Uterus (tissue), 2 donors: ENCODE measurements at regions not wholly inside any gene's neighbourhood (a gene's known extent, or its start where the extent isn't known, plus 50 kb on each side); places are given as distances from the start of the nearest gene placed in this dataset.

ENCODE experiments used
- POLR2A ChIP-seq, 2 donors: fragments of 450-650 bp; IDR thresholded peaks; one replicate each; pipeline ENCODE4 v1.6.1; 2016; ENCODE audit warnings: antibody characterized with exemption in 2 of 2, mild to moderate bottlenecking in 1 of 2, moderate library complexity in 1 of 2
- TF ChIP-seq, protein P1 (sequence below), 4 experiments: fragments of 200-600 bp in 2 of 4; fragments of 450-650 bp in 2 of 4; sonication (generic) in 2 of 4; IDR thresholded peaks; one replicate each; pipeline ENCODE4 v1.5.1; 2016 to 2019; ENCODE audit warnings: antibody characterized with exemption in 4 of 4, mild to moderate bottlenecking in 2 of 4, moderate library complexity in 1 of 4

DNA sequence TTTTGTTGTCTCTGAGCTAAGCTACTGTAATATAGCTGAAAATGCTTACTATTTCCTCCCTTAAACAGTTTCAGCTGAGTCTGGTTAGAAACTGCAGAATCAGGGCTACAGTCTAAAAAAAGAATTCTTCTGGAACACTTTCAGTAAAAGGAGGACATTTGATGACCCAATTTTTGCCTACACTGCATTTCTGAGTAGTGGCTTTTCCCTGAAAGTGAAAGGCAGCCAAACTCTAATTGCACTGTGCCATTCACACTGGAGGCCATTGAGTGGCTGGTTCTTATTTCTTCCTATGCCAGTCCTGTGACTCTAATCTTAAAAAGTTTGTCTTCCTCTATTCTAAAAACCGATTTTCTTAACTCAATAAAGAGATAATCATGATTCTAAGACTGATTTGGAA lies 526.0 kb downstream of the CFAP47 start:
- TF ChIP-seq, protein P1, sequence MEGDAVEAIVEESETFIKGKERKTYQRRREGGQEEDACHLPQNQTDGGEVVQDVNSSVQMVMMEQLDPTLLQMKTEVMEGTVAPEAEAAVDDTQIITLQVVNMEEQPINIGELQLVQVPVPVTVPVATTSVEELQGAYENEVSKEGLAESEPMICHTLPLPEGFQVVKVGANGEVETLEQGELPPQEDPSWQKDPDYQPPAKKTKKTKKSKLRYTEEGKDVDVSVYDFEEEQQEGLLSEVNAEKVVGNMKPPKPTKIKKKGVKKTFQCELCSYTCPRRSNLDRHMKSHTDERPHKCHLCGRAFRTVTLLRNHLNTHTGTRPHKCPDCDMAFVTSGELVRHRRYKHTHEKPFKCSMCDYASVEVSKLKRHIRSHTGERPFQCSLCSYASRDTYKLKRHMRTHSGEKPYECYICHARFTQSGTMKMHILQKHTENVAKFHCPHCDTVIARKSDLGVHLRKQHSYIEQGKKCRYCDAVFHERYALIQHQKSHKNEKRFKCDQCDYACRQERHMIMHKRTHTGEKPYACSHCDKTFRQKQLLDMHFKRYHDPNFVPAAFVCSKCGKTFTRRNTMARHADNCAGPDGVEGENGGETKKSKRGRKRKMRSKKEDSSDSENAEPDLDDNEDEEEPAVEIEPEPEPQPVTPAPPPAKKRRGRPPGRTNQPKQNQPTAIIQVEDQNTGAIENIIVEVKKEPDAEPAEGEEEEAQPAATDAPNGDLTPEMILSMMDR (IDR thresholded peaks at IDR 0.05) = no peak
- TF ChIP-seq POLR2A (IDR thresholded peaks at IDR 0.05) = no peak
